Lower lobe of right lung (tissue), 2 donors: ENCODE measurements at regions not wholly inside any gene's neighbourhood (a gene's known extent, or its start where the extent isn't known, plus 50 kb on each side); places are given as distances from the start of the nearest gene placed in this dataset.

Experiments
- ATAC-seq, 2 donors: fragments of 200-7000 bp; cut with Tn5 transposase; one replicate each; pipeline ENCODE4 v1.9.1; 2020 to 2022; ENCODE audit warnings: mild to moderate bottlenecking in 2 of 2, moderate library complexity in 2 of 2
- DNase-seq: peaks from one replicate; pipeline ENCODE4 v3.0.0-alpha.2; 2020
- H3K27ac ChIP-seq: fragments of 200-600 bp; one replicate; pipeline ENCODE4 v1.8.0; 2022
- H3K27me3 ChIP-seq: fragments of 200-600 bp; one replicate; pipeline ENCODE4 v1.8.0; 2022; ENCODE audit warnings: low read depth
- H3K36me3 ChIP-seq: fragments of 200-600 bp; one replicate; pipeline ENCODE4 v1.8.0; 2022; ENCODE audit warnings: mild to moderate bottlenecking
- H3K4me1 ChIP-seq: fragments of 200-600 bp; one replicate; pipeline ENCODE4 v1.8.0; 2022
- H3K4me3 ChIP-seq: fragments of 200-600 bp; one replicate; pipeline ENCODE4 v1.8.0; 2022; ENCODE audit warnings: mild to moderate bottlenecking
- H3K9me3 ChIP-seq: fragments of 200-600 bp; one replicate; pipeline ENCODE4 v1.8.0; 2022
- intact Hi-C: fragments of 100-400 bp; cut with DNase I; formaldehyde crosslinking; loops from one replicate; pipeline ENCODE4 v1.11.0; 2022
- TF ChIP-seq, protein P1 (sequence below): fragments of 200-600 bp; IDR thresholded peaks from one replicate; pipeline ENCODE4 v1.8.0; 2022; ENCODE audit warnings: antibody characterized with exemption, mild to moderate bottlenecking
- donor health status: DM: no; HTN: yes; CAD: no; lungs with severe emphysema.

DNA sequence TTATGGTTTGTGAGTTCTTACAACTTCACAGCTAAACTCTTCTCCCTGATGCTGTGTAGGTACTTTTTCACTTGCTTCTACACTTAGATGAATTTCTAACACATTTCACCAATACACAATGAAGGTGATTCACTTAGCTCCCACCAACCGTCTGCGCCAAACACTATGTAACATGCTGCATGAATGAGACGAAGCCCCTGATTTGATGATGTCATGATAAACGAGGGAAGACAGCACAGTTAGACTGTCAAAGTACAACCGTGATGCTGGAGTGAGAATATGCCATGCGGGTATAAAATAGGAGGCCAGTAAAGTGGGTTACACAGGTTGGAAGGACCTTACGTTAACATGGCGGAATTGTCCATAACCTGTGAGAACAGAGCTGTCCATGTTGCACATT is 100.8 kb downstream of the KCNA4 start:
- intact Hi-C loops = no loop called here
- no peak for ATAC-seq
- no peak for DNase-seq
- Histone ChIP-seq H3K9me3 (no peaks in the 10 kb centered on the region), H3K27ac (no peak overlapping the region), H3K27me3 (no peaks in the 10 kb centered on the region), H3K4me1 (no peaks in the 10 kb centered on the region), H3K4me3 (no peak overlapping the region), H3K36me3 (no peaks in the 10 kb centered on the region)
- TF ChIP-seq, protein P1, sequence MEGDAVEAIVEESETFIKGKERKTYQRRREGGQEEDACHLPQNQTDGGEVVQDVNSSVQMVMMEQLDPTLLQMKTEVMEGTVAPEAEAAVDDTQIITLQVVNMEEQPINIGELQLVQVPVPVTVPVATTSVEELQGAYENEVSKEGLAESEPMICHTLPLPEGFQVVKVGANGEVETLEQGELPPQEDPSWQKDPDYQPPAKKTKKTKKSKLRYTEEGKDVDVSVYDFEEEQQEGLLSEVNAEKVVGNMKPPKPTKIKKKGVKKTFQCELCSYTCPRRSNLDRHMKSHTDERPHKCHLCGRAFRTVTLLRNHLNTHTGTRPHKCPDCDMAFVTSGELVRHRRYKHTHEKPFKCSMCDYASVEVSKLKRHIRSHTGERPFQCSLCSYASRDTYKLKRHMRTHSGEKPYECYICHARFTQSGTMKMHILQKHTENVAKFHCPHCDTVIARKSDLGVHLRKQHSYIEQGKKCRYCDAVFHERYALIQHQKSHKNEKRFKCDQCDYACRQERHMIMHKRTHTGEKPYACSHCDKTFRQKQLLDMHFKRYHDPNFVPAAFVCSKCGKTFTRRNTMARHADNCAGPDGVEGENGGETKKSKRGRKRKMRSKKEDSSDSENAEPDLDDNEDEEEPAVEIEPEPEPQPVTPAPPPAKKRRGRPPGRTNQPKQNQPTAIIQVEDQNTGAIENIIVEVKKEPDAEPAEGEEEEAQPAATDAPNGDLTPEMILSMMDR = no peak

DNA sequence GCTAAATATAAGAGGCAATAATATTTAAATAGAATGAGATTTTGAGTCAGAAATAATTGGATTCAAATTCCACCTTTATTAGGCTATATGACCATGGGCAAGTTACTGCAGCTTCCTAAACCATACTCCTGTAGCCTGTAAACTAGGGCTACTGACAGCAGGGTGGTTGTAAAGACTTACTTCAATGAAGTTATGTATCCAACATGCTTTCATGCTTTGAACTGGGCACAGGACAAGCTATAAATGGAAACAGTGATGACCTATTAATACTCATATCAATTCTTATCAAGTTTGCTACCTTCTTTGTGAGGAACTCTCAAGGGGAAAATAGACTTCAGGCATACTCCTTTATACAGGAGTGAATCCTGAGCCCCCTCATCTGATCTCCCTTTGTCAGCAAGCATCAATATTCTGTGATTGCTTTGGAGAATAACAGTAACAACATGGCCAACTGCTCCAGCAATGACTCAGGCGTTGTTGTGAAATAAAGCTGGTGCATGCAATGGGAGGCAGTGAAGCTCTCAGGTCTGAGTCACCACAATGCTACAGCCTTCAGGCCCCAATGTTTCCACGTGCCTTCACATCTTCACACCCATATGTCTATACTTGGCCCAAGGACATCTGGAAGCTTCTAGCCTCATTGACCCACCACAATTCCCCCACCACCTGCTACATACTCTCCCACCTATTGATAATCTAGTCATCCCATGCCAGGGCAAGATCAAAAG is 102.5 kb downstream of the KCNA4 start:
- TF ChIP-seq, protein P1 = no peak
- DNase-seq (no peak), ATAC-seq (no peak)
- H3K27me3 ChIP-seq = no peaks in the 10 kb centered on the region
- H3K4me3 ChIP-seq = no peak overlapping the region
- no peaks in the 10 kb centered on the region for H3K4me1 ChIP-seq
- no peaks in the 10 kb centered on the region for H3K36me3 ChIP-seq
- H3K27ac ChIP-seq = no peak overlapping the region
- intact Hi-C loops = no loop called here
- H3K9me3 ChIP-seq = no peaks in the 10 kb centered on the region

DNA sequence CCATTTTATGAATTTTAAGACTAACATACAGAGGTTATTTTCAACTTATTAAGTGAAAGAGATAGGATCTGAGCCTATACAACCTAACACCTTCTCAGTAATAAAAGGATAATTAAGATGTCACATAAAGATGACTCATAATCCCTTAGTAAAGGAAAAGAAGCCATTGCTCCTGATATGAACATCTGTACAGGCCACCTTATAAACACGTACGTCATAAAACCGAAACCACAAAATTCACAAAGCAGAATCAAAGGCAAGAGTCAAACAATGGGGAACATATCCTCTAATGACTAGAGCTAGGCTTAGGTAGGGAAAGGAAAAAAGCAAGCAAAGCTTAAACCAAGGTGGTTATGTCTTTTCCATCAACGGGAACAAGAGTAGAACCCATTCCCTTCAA is 103.5 kb downstream of the KCNA4 start:
- Histone ChIP-seq H3K9me3 (no peaks in the 10 kb centered on the region), H3K27ac (no peak overlapping the region), H3K4me1 (no peaks in the 10 kb centered on the region), H3K36me3 (no peaks in the 10 kb centered on the region), H3K27me3 (no peaks in the 10 kb centered on the region), H3K4me3 (no peak overlapping the region)
- intact Hi-C loops = no loop called here
- TF ChIP-seq, protein P1 = no peak
- no peak for DNase-seq
- no peak for ATAC-seq

DNA sequence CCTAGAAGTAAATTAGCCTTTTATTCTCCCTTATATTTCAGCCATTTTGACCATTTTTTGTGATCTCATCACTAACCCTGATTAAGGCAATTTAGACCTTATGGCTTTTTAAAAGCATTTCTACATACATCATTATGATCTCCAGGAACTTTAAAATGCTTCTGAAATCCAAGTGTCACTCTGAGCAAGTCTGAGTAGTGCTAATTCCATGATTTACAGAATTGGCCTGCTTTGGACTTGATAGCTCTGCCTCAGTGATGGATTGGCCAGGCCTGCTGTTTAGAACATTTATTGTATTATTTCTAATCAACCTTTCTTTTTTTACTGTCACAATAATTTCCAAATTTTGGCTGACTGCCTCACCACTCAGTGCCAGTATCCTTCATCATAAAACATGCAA is 116.4 kb downstream of the KCNA4 start:
- Histone ChIP-seq H3K27me3 (no peaks in the 10 kb centered on the region), H3K4me1 (no peaks in the 10 kb centered on the region), H3K36me3 (no peaks in the 10 kb centered on the region), H3K9me3 (no peaks in the 10 kb centered on the region), H3K4me3 (no peak overlapping the region), H3K27ac (no peak overlapping the region)
- no peak for ATAC-seq
- intact Hi-C loops = no loop called here
- DNase-seq = no peak
- TF ChIP-seq, protein P1 = no peak

DNA sequence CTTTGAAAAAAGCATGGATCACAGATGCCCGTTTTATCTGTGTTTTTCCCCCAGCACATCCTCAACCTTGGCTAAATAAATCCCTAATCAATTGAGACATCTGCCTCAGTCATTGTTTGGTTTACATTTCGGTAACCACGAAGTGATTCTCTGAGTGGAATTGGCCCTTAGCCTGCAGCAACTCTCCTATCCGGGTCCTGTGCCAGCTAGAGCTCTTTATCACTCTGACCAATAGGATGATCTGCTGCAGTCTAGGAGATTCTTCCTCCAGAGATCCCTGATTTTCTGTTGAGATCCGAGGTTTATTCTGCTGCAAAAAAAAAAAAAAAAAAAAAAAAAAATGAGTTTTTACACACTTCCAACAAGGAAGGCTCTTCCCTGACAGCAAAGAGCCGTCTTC is 137.3 kb downstream of the KCNA4 start:
- intact Hi-C loops = no loop called here
- no peaks in the 10 kb centered on the region for H3K4me1 ChIP-seq
- H3K27ac ChIP-seq = no peak overlapping the region
- ATAC-seq (no peak), DNase-seq (no peak)
- no peaks in the 10 kb centered on the region for H3K27me3 ChIP-seq
- TF ChIP-seq, protein P1 = no peak
- H3K36me3 ChIP-seq = no peaks in the 10 kb centered on the region
- H3K9me3 ChIP-seq = peaks cover 9% of the 10 kb centered on the region
- H3K4me3 ChIP-seq = no peak overlapping the region
